KMS-11 (cell line): ENCODE measurements at regions not wholly inside any gene's neighbourhood (a gene's known extent, or its start where the extent isn't known, plus 50 kb on each side); places are given as distances from the start of the nearest gene placed in this dataset.

Experiments
- H2AFZ ChIP-seq: fragments of 200-600 bp; sonication (generic); 2 replicates; pipeline ENCODE4 v1.6.1; 2016; ENCODE audit warnings: antibody characterized with exemption, mixed run types, low read depth
- H3K27ac ChIP-seq: fragments of 200-600 bp; sonication (generic); 2 replicates; pipeline ENCODE4 v1.6.1; 2016; ENCODE audit warnings: mild to moderate bottlenecking, mixed run types
- H3K27me3 ChIP-seq: fragments of 200-600 bp; sonication (generic); 2 replicates; pipeline ENCODE4 v1.6.1; 2017; ENCODE audit warnings: mild to moderate bottlenecking, low read depth, mixed run types, moderate library complexity; ENCODE audit not compliant: insufficient read depth
- H3K36me3 ChIP-seq: fragments of 200-600 bp; sonication (generic); 2 replicates; pipeline ENCODE4 v1.6.1; 2017; ENCODE audit warnings: mild to moderate bottlenecking, mixed run types; ENCODE audit not compliant: insufficient read depth
- H3K4me1 ChIP-seq: fragments of 200-600 bp; sonication (generic); 2 replicates; pipeline ENCODE4 v1.6.1; 2016; ENCODE audit warnings: mild to moderate bottlenecking, low read depth, mixed run types; ENCODE audit not compliant: poor library complexity, severe bottlenecking
- H3K4me2 ChIP-seq: fragments of 200-600 bp; sonication (generic); 2 replicates; pipeline ENCODE4 v1.7.0; 2016; ENCODE audit warnings: mild to moderate bottlenecking, mixed run types
- H3K4me3 ChIP-seq: fragments of 200-600 bp; sonication (generic); IDR thresholded peaks from 2 replicates; pipeline ENCODE4 v1.6.1; 2017; ENCODE audit warnings: low read depth, low read length, mixed read lengths; ENCODE audit not compliant: insufficient read depth
- H3K79me2 ChIP-seq: fragments of 200-600 bp; sonication (generic); 2 replicates; pipeline ENCODE4 v1.6.1; 2016; ENCODE audit warnings: low read depth, mixed run types; ENCODE audit not compliant: insufficient read depth
- H3K9ac ChIP-seq: fragments of 200-600 bp; sonication (generic); 2 replicates; pipeline ENCODE4 v1.6.1; 2016; ENCODE audit warnings: mild to moderate bottlenecking, mixed run types
- H4K20me1 ChIP-seq: fragments of 200-600 bp; sonication (generic); 2 replicates; pipeline ENCODE4 v1.6.1; 2016; ENCODE audit warnings: mild to moderate bottlenecking, mixed run types; ENCODE audit not compliant: insufficient read depth
- CTCF ChIP-seq: fragments of 200-600 bp; sonication (generic); conservative IDR thresholded peaks from 2 replicates; pipeline ENCODE4 v1.6.1; 2017; ENCODE audit warnings: low read depth, mild to moderate bottlenecking, antibody characterized with exemption, low read length, moderate library complexity, mixed read lengths

GRCh38 chr13:90430127-90430526 lies 917.4 kb upstream of the MIR17HG start:
- Histone ChIP-seq H3K4me2 (no peak overlapping the region), H3K36me3 (no peaks in the 10 kb centered on the region), H3K4me3 (no peak overlapping the region), H3K27me3 (no peaks in the 10 kb centered on the region), H3K27ac (no peak overlapping the region), H4K20me1 (no peaks in the 10 kb centered on the region), H3K4me1 (no peaks in the 10 kb centered on the region), H3K79me2 (no peaks in the 10 kb centered on the region), H3K9ac (no peak overlapping the region), H2AFZ (no peak overlapping the region)
- TF ChIP-seq CTCF: no peak

GRCh38 chr13:90436697-90437096 lies 910.8 kb upstream of the MIR17HG start:
- Histone ChIP-seq H3K36me3 (no peaks in the 10 kb centered on the region), H3K27me3 (no peaks in the 10 kb centered on the region), H3K79me2 (no peaks in the 10 kb centered on the region), H3K27ac (no peak overlapping the region), H3K4me3 (no peak overlapping the region), H3K4me2 (no peak overlapping the region), H4K20me1 (no peaks in the 10 kb centered on the region), H3K4me1 (no peaks in the 10 kb centered on the region), H3K9ac (no peak overlapping the region), H2AFZ (no peak overlapping the region)
- TF ChIP-seq CTCF: no peak

GRCh38 chr13:90438576-90438975 lies 908.9 kb upstream of the MIR17HG start:
- H3K4me2 ChIP-seq: no peak overlapping the region
- H3K27me3 ChIP-seq: no peaks in the 10 kb centered on the region
- H3K4me3 ChIP-seq: no peak overlapping the region
- no peak overlapping the region for H2AFZ ChIP-seq
- H3K36me3 ChIP-seq: no peaks in the 10 kb centered on the region
- TF ChIP-seq CTCF: no peak
- no peak overlapping the region for H3K27ac ChIP-seq
- H4K20me1 ChIP-seq: no peaks in the 10 kb centered on the region
- H3K4me1 ChIP-seq: no peaks in the 10 kb centered on the region
- no peak overlapping the region for H3K9ac ChIP-seq
- H3K79me2 ChIP-seq: no peaks in the 10 kb centered on the region

GRCh38 chr13:90443268-90443667 lies 904.2 kb upstream of the MIR17HG start:
- H3K4me1 ChIP-seq: no peaks in the 10 kb centered on the region
- no peak overlapping the region for H2AFZ ChIP-seq
- H3K4me2 ChIP-seq: no peak overlapping the region
- H3K27me3 ChIP-seq: no peaks in the 10 kb centered on the region
- no peaks in the 10 kb centered on the region for H3K79me2 ChIP-seq
- no peak overlapping the region for H3K9ac ChIP-seq
- no peaks in the 10 kb centered on the region for H3K36me3 ChIP-seq
- no peak for TF ChIP-seq CTCF
- no peaks in the 10 kb centered on the region for H4K20me1 ChIP-seq
- no peak overlapping the region for H3K4me3 ChIP-seq
- H3K27ac ChIP-seq: no peak overlapping the region

GRCh38 chr13:90444232-90444631 lies 903.3 kb upstream of the MIR17HG start:
- Histone ChIP-seq H3K27me3 (no peaks in the 10 kb centered on the region), H2AFZ (no peak overlapping the region), H3K4me3 (no peak overlapping the region), H3K4me1 (no peaks in the 10 kb centered on the region), H3K36me3 (no peaks in the 10 kb centered on the region), H3K27ac (no peak overlapping the region), H3K79me2 (no peaks in the 10 kb centered on the region), H4K20me1 (no peaks in the 10 kb centered on the region), H3K9ac (no peak overlapping the region), H3K4me2 (no peak overlapping the region)
- TF ChIP-seq CTCF: no peak
